OCI-LY1 (cell line): ENCODE measurements at regions not wholly inside any gene's neighbourhood (a gene's known extent, or its start where the extent isn't known, plus 50 kb on each side); places are given as distances from the start of the nearest gene placed in this dataset.
"Not testable (repeated sequence)": the region's sequence is repeated elsewhere in the genome, so short reads cannot be mapped to it uniquely, and the experiment has no call there.

Experiments used
- EZH2 ChIP-seq: fragments of 200-600 bp; sonication (generic), shearing (Covaris generic); IDR thresholded peaks from 2 replicates; pipeline ENCODE4 v1.8.0; 2017; ENCODE audit warnings: borderline replicate concordance, mixed run types, mild to moderate bottlenecking, antibody characterized with exemption, low read length, moderate library complexity, mixed read lengths
- TF ChIP-seq, protein P1 (sequence below): fragments of 200-600 bp; sonication (generic), shearing (Covaris generic); IDR thresholded peaks from 2 replicates; pipeline ENCODE4 v1.5.1; 2017; ENCODE audit warnings: mild to moderate bottlenecking, antibody characterized with exemption, low read length, moderate library complexity, mixed read lengths

DNA sequence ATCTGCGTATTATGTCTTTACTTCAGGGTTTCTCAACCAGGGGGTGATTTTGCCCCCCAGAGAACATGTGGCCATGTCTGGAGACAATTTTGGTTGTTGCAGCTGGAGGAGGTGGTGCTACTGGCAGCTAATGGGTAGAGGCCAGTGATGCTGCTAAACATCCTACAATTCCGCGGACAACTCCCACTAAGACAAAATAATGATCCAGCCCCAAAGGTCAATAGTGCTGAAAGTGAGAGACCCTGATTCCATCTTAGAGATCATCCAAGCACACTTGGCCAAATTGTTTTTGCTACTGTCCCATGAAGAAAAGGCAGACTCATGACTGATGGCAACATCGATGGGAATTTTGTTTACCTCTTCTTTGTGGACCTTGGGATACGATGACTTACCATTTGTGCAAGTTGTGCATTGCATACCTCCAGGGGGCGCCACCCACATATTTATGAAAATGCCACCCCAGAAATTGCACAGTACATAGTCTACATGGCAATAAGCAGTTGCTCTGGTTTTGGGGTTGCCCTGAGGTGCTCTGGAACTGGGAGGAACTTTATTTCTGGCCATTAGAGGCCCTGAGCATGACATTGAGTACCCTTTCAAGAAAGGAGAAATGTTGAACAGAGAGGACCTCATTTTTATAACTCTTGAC is 144.3 kb downstream of the UNC93B1 start:
- not testable (repeated sequence) for TF ChIP-seq EZH2
- TF ChIP-seq, protein P1, sequence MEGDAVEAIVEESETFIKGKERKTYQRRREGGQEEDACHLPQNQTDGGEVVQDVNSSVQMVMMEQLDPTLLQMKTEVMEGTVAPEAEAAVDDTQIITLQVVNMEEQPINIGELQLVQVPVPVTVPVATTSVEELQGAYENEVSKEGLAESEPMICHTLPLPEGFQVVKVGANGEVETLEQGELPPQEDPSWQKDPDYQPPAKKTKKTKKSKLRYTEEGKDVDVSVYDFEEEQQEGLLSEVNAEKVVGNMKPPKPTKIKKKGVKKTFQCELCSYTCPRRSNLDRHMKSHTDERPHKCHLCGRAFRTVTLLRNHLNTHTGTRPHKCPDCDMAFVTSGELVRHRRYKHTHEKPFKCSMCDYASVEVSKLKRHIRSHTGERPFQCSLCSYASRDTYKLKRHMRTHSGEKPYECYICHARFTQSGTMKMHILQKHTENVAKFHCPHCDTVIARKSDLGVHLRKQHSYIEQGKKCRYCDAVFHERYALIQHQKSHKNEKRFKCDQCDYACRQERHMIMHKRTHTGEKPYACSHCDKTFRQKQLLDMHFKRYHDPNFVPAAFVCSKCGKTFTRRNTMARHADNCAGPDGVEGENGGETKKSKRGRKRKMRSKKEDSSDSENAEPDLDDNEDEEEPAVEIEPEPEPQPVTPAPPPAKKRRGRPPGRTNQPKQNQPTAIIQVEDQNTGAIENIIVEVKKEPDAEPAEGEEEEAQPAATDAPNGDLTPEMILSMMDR, result peak; percentile 30; the same call in 1 of the 2 replicates
